ENCODE measurements at regions not wholly inside any gene's neighbourhood (a gene's known extent, or its start where the extent isn't known, plus 50 kb on each side); places are given as distances from the start of the nearest gene placed in this dataset.

DNA sequence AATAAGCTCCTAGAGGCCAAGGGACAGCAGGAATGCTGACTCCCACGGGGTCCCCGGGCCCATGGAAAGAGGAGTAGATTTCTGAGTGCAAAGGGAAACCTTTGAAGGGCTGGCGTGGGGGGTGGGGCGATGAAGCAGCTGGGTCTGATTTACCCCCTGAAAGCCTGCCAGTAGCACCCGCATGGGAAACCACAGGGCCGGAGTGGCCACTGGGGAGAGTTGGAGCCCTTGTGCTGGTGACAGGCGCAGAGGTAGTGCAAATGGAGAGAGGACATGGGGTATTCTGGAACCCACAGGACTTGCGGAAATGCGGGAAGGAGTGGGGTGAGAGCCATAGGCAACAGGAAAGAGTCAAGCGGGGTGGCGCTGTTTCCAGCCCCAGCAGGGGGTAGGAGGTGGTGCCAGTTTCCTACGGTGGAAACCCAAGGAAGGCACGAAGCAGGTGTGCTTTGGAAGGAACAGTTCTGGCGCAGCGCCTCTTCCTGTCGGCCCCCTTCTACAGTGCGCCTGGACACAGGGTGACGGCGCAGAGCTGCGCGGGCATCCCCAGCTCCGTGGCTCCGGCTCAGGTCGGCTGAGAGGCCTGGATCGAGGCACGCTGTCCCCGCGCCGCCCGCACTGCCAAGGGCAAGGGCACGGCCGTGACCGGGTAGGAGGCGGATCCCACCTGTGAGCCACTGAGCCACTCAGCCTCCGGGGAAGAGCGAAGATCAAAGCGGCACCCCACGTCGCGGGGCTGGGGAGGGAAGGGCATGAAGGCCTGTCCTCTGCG lies 149.0 kb upstream of the GLI2 start:
- DNase-seq (ENCODE audit: low spot score) = no peak
- H3K27ac Mint-ChIP-seq (ENCODE audit: unreplicated experiment) = no peak overlapping the region
- no peak overlapping the region for H3K4me3 Mint-ChIP-seq (ENCODE audit: unreplicated experiment)
- peaks cover 8% of the 10 kb centered on the region for H3K27me3 Mint-ChIP-seq (ENCODE audit: low read depth)
- no peaks in the 10 kb centered on the region for H3K9me3 Mint-ChIP-seq (ENCODE audit: low read depth)
- H3K4me1 Mint-ChIP-seq (ENCODE audit: low read depth) = peaks cover 23% of the 10 kb centered on the region
- peaks cover 4% of the 10 kb centered on the region for H3K36me3 Mint-ChIP-seq (ENCODE audit: low read depth)
- TF ChIP-seq, protein P1, sequence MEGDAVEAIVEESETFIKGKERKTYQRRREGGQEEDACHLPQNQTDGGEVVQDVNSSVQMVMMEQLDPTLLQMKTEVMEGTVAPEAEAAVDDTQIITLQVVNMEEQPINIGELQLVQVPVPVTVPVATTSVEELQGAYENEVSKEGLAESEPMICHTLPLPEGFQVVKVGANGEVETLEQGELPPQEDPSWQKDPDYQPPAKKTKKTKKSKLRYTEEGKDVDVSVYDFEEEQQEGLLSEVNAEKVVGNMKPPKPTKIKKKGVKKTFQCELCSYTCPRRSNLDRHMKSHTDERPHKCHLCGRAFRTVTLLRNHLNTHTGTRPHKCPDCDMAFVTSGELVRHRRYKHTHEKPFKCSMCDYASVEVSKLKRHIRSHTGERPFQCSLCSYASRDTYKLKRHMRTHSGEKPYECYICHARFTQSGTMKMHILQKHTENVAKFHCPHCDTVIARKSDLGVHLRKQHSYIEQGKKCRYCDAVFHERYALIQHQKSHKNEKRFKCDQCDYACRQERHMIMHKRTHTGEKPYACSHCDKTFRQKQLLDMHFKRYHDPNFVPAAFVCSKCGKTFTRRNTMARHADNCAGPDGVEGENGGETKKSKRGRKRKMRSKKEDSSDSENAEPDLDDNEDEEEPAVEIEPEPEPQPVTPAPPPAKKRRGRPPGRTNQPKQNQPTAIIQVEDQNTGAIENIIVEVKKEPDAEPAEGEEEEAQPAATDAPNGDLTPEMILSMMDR (IDR thresholded peaks at IDR 0.05) = no peak

GRCh38 chr2:120587279-120587996 lies 148.2 kb upstream of the GLI2 start:
- H3K9me3 Mint-ChIP-seq (ENCODE audit: low read depth) = no peaks in the 10 kb centered on the region
- no peak for DNase-seq (ENCODE audit: low spot score)
- no peak overlapping the region for H3K27ac Mint-ChIP-seq (ENCODE audit: unreplicated experiment)
- H3K4me1 Mint-ChIP-seq (ENCODE audit: low read depth) = peaks cover 23% of the 10 kb centered on the region
- H3K27me3 Mint-ChIP-seq (ENCODE audit: low read depth) = peaks cover 6% of the 10 kb centered on the region
- no peak overlapping the region for H3K4me3 Mint-ChIP-seq (ENCODE audit: unreplicated experiment)
- peaks cover 4% of the 10 kb centered on the region for H3K36me3 Mint-ChIP-seq (ENCODE audit: low read depth)
- TF ChIP-seq, protein P1 (IDR thresholded peaks at IDR 0.05) = no peak

- no peak overlapping the region for H3K27ac Mint-ChIP-seq (ENCODE audit: unreplicated experiment)
- H3K27me3 Mint-ChIP-seq (ENCODE audit: low read depth) = peaks cover 6% of the 10 kb centered on the region
- DNase-seq (ENCODE audit: low spot score) = no peak
- TF ChIP-seq, protein P1 (IDR thresholded peaks at IDR 0.05) = no peak
- H3K36me3 Mint-ChIP-seq (ENCODE audit: low read depth) = peaks cover 3% of the 10 kb centered on the region
- H3K4me3 Mint-ChIP-seq (ENCODE audit: unreplicated experiment) = no peak overlapping the region
- no peaks in the 10 kb centered on the region for H3K9me3 Mint-ChIP-seq (ENCODE audit: low read depth)
- H3K4me1 Mint-ChIP-seq (ENCODE audit: low read depth) = peaks cover 23% of the 10 kb centered on the region
These were observed 147.7 kb upstream of the GLI2 start for GRCh38 chr2:120587997-120588336.

- no peaks in the 10 kb centered on the region for H3K9me3 Mint-ChIP-seq (ENCODE audit: low read depth)
- no peak overlapping the region for H3K4me3 Mint-ChIP-seq (ENCODE audit: unreplicated experiment)
- H3K36me3 Mint-ChIP-seq (ENCODE audit: low read depth) = peaks cover 1% of the 10 kb centered on the region
- DNase-seq (ENCODE audit: low spot score) = no peak
- peaks cover 13% of the 10 kb centered on the region for H3K27me3 Mint-ChIP-seq (ENCODE audit: low read depth)
- peak overlapping the region; percentile 68 for H3K27ac Mint-ChIP-seq (ENCODE audit: unreplicated experiment)
- H3K4me1 Mint-ChIP-seq (ENCODE audit: low read depth) = peaks cover 23% of the 10 kb centered on the region
- TF ChIP-seq, protein P1 (IDR thresholded peaks at IDR 0.05) = no peak
These were observed 145.7 kb upstream of the GLI2 start for GRCh38 chr2:120589771-120590608.

- H3K9me3 Mint-ChIP-seq (ENCODE audit: low read depth) = no peaks in the 10 kb centered on the region
- H3K27ac Mint-ChIP-seq (ENCODE audit: unreplicated experiment) = no peak overlapping the region
- no peak for DNase-seq (ENCODE audit: low spot score)
- H3K27me3 Mint-ChIP-seq (ENCODE audit: low read depth) = peaks cover 16% of the 10 kb centered on the region
- no peak overlapping the region for H3K4me3 Mint-ChIP-seq (ENCODE audit: unreplicated experiment)
- TF ChIP-seq, protein P1 (IDR thresholded peaks at IDR 0.05) = no peak
- H3K36me3 Mint-ChIP-seq (ENCODE audit: low read depth) = peaks cover 1% of the 10 kb centered on the region
- peaks cover 23% of the 10 kb centered on the region for H3K4me1 Mint-ChIP-seq (ENCODE audit: low read depth)
These were observed 144.8 kb upstream of the GLI2 start for GRCh38 chr2:120590841-120591240.
